ENCODE measurements at regions not wholly inside any gene's neighbourhood (a gene's known extent, or its start where the extent isn't known, plus 50 kb on each side); places are given as distances from the start of the nearest gene placed in this dataset.

- intact Hi-C loops (cut with DNase I): no loop called here
- DNase-seq (no peak), ATAC-seq (no peak)
- H3K4me3 ChIP-seq: no peak overlapping the region
- H3K9me3 ChIP-seq: no peaks in the 10 kb centered on the region
- no peak overlapping the region for H3K27ac ChIP-seq
- 43% methylated on average over 3 of the region's 3 CpGs for WGBS (ENCODE audit: insufficient coverage, low coverage, low lambda C conversion rate, missing lambda C conversion rate)
- no peaks in the 10 kb centered on the region for H3K27me3 ChIP-seq
- no peak for TF ChIP-seq CTCF (IDR thresholded peaks at IDR 0.05)
- no peak for TF ChIP-seq POLR2A (IDR thresholded peaks at IDR 0.05)
- no peaks in the 10 kb centered on the region for H3K4me1 ChIP-seq
- no peaks in the 10 kb centered on the region for H3K36me3 ChIP-seq
These were observed 51.6 kb upstream of the HOXC13 start for GRCh38 chr12:53887006-53887405.

- Histone ChIP-seq H3K9me3 (no peaks in the 10 kb centered on the region), H3K27ac (no peak overlapping the region), H3K4me3 (no peak overlapping the region), H3K4me1 (no peaks in the 10 kb centered on the region), H3K36me3 (no peaks in the 10 kb centered on the region), H3K27me3 (no peaks in the 10 kb centered on the region)
- ATAC-seq: no peak
- WGBS (ENCODE audit: insufficient coverage, low coverage, low lambda C conversion rate, missing lambda C conversion rate): 64% methylated on average over 2 of the region's 2 CpGs
- intact Hi-C loops (cut with DNase I): no loop called here
- TF ChIP-seq POLR2A (IDR thresholded peaks at IDR 0.05) (no peak), CTCF (IDR thresholded peaks at IDR 0.05) (no peak)
- no peak for DNase-seq
These were observed 50.8 kb upstream of the HOXC13 start for GRCh38 chr12:53887881-53888280.

Small RNA genes lying in the stretch of these regions (small RNA-seq; reads per million reads assigned to genes)
- gene RN7SKP289: 0 reads per million in 2 experiments

All from right lobe of liver (tissue), 6 donors.